ENCODE measurements at regions not wholly inside any gene's neighbourhood (a gene's known extent, or its start where the extent isn't known, plus 50 kb on each side); places are given as distances from the start of the nearest gene placed in this dataset.

DNA sequence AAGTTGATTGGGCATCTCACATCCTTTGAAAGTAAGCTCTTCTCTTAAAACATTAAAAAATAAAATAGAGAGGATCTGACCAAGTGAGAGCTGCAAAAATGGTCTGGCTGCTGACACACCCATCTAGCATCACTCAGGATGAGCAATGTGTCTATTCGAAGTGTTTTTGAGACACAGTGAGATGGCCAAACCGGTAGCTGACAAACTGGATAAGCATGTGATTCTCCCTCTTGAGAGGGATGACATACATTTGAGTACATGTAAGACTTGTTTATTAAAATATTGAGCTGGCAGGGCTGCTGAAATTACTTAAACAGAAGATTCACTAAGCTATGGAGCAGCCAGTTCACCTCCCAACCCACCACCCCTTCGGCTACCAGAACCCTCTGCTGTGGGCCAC lies 333.9 kb downstream of the ADRA2A start:
- intact Hi-C loops (cut with micrococcal nuclease; ENCODE audit: unreplicated experiment): no loop called here
- POLR2A ChIA-PET: no interaction called here
- no peak for TF ChIP-seq HDAC6 (IDR thresholded peaks at IDR 0.05; ENCODE audit: unreplicated experiment)
- TF ChIP-seq, protein P1, sequence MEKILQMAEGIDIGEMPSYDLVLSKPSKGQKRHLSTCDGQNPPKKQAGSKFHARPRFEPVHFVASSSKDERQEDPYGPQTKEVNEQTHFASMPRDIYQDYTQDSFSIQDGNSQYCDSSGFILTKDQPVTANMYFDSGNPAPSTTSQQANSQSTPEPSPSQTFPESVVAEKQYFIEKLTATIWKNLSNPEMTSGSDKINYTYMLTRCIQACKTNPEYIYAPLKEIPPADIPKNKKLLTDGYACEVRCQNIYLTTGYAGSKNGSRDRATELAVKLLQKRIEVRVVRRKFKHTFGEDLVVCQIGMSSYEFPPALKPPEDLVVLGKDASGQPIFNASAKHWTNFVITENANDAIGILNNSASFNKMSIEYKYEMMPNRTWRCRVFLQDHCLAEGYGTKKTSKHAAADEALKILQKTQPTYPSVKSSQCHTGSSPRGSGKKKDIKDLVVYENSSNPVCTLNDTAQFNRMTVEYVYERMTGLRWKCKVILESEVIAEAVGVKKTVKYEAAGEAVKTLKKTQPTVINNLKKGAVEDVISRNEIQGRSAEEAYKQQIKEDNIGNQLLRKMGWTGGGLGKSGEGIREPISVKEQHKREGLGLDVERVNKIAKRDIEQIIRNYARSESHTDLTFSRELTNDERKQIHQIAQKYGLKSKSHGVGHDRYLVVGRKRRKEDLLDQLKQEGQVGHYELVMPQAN (conservative IDR thresholded peaks at IDR 0.05): no peak
- no peak for TF ChIP-seq STAT1 (conservative IDR thresholded peaks at IDR 0.05)
- TF ChIP-seq TARDBP (IDR thresholded peaks at IDR 0.05; ENCODE audit: borderline replicate concordance): no peak
- TF ChIP-seq HDGF (IDR thresholded peaks at IDR 0.05): no peak
- TF ChIP-seq, protein P2, sequence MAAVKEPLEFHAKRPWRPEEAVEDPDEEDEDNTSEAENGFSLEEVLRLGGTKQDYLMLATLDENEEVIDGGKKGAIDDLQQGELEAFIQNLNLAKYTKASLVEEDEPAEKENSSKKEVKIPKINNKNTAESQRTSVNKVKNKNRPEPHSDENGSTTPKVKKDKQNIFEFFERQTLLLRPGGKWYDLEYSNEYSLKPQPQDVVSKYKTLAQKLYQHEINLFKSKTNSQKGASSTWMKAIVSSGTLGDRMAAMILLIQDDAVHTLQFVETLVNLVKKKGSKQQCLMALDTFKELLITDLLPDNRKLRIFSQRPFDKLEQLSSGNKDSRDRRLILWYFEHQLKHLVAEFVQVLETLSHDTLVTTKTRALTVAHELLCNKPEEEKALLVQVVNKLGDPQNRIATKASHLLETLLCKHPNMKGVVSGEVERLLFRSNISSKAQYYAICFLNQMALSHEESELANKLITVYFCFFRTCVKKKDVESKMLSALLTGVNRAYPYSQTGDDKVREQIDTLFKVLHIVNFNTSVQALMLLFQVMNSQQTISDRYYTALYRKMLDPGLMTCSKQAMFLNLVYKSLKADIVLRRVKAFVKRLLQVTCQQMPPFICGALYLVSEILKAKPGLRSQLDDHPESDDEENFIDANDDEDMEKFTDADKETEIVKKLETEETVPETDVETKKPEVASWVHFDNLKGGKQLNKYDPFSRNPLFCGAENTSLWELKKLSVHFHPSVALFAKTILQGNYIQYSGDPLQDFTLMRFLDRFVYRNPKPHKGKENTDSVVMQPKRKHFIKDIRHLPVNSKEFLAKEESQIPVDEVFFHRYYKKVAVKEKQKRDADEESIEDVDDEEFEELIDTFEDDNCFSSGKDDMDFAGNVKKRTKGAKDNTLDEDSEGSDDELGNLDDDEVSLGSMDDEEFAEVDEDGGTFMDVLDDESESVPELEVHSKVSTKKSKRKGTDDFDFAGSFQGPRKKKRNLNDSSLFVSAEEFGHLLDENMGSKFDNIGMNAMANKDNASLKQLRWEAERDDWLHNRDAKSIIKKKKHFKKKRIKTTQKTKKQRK (IDR thresholded peaks at IDR 0.05; ENCODE audit: low read depth, low read length): no peak
- no peak for TF ChIP-seq BMI1 (IDR thresholded peaks at IDR 0.05; ENCODE audit: borderline replicate concordance)
- no peak for TF ChIP-seq IKZF2 (IDR thresholded peaks at IDR 0.05)
- TF ChIP-seq, protein P3, sequence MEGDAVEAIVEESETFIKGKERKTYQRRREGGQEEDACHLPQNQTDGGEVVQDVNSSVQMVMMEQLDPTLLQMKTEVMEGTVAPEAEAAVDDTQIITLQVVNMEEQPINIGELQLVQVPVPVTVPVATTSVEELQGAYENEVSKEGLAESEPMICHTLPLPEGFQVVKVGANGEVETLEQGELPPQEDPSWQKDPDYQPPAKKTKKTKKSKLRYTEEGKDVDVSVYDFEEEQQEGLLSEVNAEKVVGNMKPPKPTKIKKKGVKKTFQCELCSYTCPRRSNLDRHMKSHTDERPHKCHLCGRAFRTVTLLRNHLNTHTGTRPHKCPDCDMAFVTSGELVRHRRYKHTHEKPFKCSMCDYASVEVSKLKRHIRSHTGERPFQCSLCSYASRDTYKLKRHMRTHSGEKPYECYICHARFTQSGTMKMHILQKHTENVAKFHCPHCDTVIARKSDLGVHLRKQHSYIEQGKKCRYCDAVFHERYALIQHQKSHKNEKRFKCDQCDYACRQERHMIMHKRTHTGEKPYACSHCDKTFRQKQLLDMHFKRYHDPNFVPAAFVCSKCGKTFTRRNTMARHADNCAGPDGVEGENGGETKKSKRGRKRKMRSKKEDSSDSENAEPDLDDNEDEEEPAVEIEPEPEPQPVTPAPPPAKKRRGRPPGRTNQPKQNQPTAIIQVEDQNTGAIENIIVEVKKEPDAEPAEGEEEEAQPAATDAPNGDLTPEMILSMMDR (IDR thresholded peaks at IDR 0.05 in 2 of 3, conservative IDR thresholded peaks at IDR 0.05 in 1 of 3; ENCODE audit: control insufficient read depth in 2 of 3, extremely low read depth in 1 of 3, insufficient read depth in 1 of 3, low read depth in 3 of 3, low read length in 3 of 3): no peak
- TF ChIP-seq BHLHE40 (IDR thresholded peaks at IDR 0.05; ENCODE audit: borderline replicate concordance in 1 of 2, low read depth in 2 of 2, low read length in 1 of 2): no peak
- no peak for TF ChIP-seq RFX5 (IDR thresholded peaks at IDR 0.05; ENCODE audit: low read depth, low read length)
- no peaks in the 10 kb centered on the region for H4K20me1 ChIP-seq (ENCODE audit: control insufficient read depth, insufficient read depth)
- WGBS (ENCODE audit: insufficient coverage, insufficient replicate concordance, low lambda C conversion rate, missing lambda C conversion rate): 0% methylated on average over 3 of the region's 3 CpGs
- H3K4me2 ChIP-seq (ENCODE audit: control insufficient read depth, insufficient read depth): no peak overlapping the region
- in situ Hi-C loops (cut with MboI): no loop called here
- no peak overlapping the region for H3K4me3 ChIP-seq
- DNase-seq (ENCODE audit: low read depth, low spot score) (no peak), FAIRE-seq (no peak), ATAC-seq (no peak)
- H3K79me2 ChIP-seq (ENCODE audit: control insufficient read depth, insufficient read depth, low read length): no peaks in the 10 kb centered on the region
- H3K9me3 ChIP-seq (replicated peaks; ENCODE audit: control insufficient read depth, insufficient read depth, low read length): no peaks in the 10 kb centered on the region
- CTCF ChIA-PET: interaction anchor here (1.3 kb wide), 1 partner anchor 188 kb away, joined by 4 read pairs; no protein-coding TSS in a partner anchor
- no peak overlapping the region for H3K9ac ChIP-seq (ENCODE audit: control insufficient read depth, insufficient read depth, low read length)
- H3K27ac ChIP-seq (ENCODE audit: control insufficient read depth, insufficient read depth): no peak overlapping the region
- no peaks in the 10 kb centered on the region for H3K4me1 ChIP-seq (ENCODE audit: control insufficient read depth, insufficient read depth, low read length)
- H3K27me3 ChIP-seq (replicated peaks in 1 of 2; ENCODE audit: control insufficient read depth in 2 of 2, insufficient read depth in 2 of 2, low read length in 1 of 2): no peaks in the 10 kb centered on the region
- SMC1A ChIA-PET (ENCODE audit: uncharacterized antibody, unreplicated experiment): no interaction called here
- no peaks in the 10 kb centered on the region for H3K36me3 ChIP-seq (ENCODE audit: control insufficient read depth in 2 of 2, insufficient read depth in 2 of 2, low read length in 1 of 2)
- BruUV-seq (replicated peaks): no TSS peak
- RAD21 ChIA-PET (ENCODE audit: unreplicated experiment): no interaction called here
- no peak overlapping the region for H2AFZ ChIP-seq (ENCODE audit: control insufficient read depth, low read depth, low read length)
